Colon (tissue), 2 donors: ENCODE measurements at regions not wholly inside any gene's neighbourhood (a gene's known extent, or its start where the extent isn't known, plus 50 kb on each side); places are given as distances from the start of the nearest gene placed in this dataset.
A peak's percentile ranks its signal among the peaks of the same experiment; 100 is the strongest.
"Not testable (repeated sequence)": the region's sequence is repeated elsewhere in the genome, so short reads cannot be mapped to it uniquely, and the experiment has no call there.

Experiments
- FAIRE-seq: peaks from 2 replicates; lab custom pipeline; 2012; peaks lifted over from hg19 to GRCh38; lab: Jason Lieb, UNC
- donor health status: control.
- donor health status: control.

- no peak for FAIRE-seq
Measured at GRCh38 chr1:224061436-224061835, 52.5 kb upstream of the FBXO28 start.

GRCh38 chr1:224059897-224060427 is 53.9 kb upstream of the FBXO28 start:
- FAIRE-seq, result no peak

DNA sequence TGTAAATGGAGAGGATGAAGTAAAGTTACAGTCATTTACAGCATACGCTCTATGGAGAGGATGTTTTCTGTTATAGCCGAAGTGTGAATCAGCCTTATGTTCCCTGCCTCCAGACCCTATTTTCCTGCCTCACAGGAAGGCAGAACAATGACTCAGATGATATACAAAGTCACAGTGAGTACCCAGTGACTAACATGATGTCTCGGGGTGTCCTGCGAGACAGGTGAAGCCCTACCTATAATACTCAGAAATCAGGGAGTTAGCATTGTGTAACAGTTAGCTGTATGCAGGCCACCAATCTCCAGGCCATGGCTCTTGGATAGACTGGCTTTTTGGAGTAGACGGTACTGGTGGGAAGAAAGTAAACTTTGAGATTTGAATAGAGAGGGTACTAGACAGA is 55.6 kb upstream of the FBXO28 start:
- FAIRE-seq, result no peak

DNA sequence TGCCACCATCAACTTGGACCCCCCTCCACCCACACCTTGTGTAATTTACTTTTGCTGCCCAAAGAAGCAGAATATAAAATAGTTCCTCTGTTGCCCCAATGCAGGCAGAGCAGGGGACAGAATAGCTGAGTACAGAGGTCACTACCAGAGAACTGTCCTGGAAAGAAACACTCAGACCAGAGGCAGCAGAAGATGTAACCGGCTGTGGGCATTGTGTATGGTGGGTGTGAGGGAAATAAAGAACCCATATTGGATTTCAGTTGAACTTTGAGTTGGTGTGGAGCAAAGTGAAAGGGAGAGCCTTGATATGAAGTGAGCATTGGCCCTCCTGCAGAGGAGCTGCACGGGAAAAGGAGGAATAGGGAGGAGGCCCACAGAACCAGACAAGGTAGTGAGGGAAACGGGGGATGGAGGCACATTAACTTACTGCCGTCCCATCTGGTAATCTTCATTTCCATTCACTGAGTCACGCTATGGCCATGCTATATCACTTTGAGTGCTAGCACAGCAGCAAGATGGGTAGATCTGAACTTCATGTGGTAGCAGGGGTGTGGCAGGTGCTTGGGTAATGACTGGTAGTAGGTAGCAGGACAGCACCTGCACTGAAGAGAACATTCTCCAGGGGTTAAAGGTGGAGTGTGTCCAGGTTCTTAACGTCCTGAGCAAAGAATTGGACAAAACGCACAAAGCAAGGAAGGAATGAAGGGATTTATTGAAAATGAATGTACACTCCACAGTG is 56.3 kb upstream of the FBXO28 start:
- no peak for FAIRE-seq

GRCh38 chr1:224054611-224055010 is 59.3 kb upstream of the FBXO28 start:
- no peak for FAIRE-seq

GRCh38 chr1:224054012-224054411 is 59.9 kb upstream of the FBXO28 start:
- no peak for FAIRE-seq

- no peak for FAIRE-seq
Measured at GRCh38 chr1:224053456-224053855, 60.5 kb upstream of the FBXO28 start.

DNA sequence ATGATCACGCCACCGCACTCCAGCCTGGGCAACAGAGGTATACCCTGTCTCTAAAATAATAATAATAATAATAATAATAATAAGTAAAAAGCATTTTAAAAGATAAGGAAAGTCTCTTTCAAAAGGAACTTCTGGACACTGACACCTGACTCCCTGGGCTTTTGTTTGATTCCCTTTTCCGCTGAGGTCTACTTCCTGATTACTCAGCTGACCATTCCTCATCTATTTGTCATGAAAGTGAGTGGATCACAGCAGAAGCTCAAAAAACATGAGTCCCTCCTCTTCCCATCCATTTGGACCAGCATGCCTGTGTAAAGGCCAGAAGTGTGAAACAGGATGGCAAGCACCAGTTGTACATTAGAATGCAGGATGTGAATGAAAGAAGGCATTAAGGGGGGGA is 61.1 kb upstream of the FBXO28 start:
- no peak for FAIRE-seq

DNA sequence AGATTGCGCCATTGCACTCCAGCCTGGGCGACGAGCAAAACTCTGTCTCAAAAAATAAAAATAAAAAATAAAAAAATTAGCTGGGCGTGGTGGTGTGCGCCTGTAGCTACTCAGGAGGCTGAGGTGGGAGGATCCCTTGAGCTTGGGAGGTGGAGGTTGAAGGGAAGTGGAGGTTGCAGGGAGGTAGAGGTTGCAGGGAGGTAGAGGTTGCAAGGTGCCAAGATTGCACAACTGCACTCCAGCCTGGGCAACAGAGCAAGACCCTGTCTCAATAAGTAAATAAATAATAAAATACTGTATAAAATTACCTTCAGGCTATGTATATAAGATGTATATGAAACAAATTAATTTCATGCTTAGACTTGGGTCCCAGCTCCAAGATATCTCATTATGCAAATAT is 62.1 kb upstream of the FBXO28 start:
- FAIRE-seq, result not testable (repeated sequence)

GRCh38 chr1:224051086-224051406 is 62.9 kb upstream of the FBXO28 start:
- no peak for FAIRE-seq

GRCh38 chr1:224047538-224047937 is 66.4 kb upstream of the FBXO28 start:
- no peak for FAIRE-seq

DNA sequence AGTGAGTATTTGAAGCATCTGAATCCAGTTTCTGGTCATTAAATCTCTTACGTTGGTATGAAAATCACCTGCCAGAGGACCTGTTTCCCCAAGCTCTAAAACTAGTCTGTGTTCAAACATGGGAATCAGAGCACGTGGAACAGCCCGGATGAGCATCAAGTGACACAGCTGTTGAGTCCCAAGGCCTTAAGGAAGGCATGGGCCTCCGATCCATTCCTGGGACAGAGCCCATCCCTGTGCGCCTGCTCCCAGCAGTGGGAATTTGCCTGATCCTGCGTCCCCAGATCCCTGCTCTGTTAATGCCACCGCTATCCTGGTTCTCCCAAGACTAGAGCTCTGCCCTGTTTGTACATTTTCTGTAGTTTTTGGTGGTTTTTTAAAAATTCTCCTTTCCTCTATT is 68.4 kb upstream of the FBXO28 start:
- FAIRE-seq, result no peak

DNA sequence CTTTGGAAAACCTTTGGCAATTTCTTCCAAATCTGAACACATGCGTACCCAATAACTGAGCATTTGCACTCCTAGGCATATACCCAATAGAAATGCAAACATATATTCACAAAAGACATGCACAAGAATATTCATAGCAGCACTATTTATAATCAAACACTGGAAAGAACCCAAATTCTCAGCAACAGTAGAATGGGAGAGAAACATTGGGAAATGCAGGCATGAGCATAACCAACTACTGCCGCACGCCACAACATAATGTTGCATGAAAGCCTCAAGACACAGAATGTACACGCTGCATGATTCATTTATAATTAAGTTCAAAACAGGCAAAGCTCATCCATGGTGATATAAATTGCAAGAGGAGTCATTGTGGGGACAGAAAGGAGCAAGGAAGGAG is 69.5 kb upstream of the FBXO28 start:
- no peak for FAIRE-seq

DNA sequence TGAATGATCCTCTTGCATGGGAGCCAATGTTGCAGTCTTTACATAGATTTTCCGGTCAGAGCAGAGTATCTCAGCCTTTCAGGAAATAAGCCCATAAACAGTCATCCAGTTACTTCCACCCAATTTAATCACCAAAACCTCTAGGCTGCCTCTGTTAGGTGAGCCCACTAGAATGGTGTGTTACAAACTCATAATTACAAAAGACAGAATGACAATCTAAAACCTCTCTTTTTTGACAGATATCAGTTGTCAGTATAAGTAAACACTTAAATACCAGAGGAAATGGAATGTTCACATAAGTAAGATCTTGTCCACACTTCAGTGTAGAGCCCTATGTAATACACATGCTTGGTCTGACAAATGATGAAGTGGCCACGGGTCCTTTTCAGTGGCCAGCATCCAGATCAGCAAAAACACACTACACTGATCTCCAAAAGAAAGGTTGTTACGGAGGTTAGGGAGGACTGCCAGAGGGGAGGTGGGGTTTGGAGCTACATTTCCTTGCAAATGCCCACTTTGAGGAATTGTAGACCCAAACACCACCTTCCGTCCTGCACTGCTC is 71.3 kb upstream of the FBXO28 start:
- FAIRE-seq, result no peak

DNA sequence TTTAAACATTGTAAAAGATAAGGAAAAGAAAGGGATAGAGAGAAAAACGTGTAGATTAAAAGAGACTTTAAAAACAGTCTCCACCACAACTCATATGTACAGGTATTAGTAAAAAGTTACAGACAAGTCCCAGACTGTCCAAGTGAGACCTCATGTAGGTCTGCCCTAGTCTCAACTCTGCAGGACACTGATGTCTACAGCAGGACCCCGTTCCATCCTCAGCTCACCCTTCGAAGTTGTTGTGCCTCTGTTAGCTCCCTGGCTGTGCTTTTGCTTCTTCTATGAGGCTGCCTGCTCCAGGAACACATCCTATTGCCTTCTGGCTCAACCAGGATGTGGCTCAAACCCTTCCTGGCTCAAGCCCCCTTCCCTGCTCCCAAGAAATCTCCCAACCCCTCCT is 72.9 kb upstream of the FBXO28 start:
- no peak for FAIRE-seq

- peak; percentile 92 for FAIRE-seq
Measured at GRCh38 chr1:224040423-224040822, 73.5 kb upstream of the FBXO28 start.

- not testable (repeated sequence) for FAIRE-seq
Measured at GRCh38 chr1:224040006-224040405, 73.9 kb upstream of the FBXO28 start.

DNA sequence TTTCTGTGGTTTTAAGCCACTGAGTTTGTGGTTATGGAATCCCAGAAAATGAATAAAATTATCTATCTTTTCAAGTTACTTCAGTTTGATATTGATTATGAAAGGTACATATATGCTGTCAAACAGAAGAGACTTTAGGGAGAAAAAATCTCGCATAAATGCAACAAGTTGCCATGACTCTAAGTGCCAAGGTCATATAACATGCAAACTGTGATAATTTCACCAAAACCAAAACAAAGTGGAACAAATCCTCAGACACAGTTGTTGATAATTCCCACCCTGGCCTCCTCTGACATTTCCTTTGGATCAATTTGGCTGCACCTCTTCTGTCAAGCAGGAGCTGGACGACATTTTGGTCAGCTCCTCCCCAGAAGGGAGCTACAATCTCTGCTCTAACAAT is 75.1 kb upstream of the FBXO28 start:
- not testable (repeated sequence) for FAIRE-seq

- not testable (repeated sequence) for FAIRE-seq
Measured at GRCh38 chr1:224037362-224037761, 76.5 kb upstream of the FBXO28 start.

- FAIRE-seq, result not testable (repeated sequence)
Measured at GRCh38 chr1:224032608-224033276, 81.2 kb upstream of the FBXO28 start.

DNA sequence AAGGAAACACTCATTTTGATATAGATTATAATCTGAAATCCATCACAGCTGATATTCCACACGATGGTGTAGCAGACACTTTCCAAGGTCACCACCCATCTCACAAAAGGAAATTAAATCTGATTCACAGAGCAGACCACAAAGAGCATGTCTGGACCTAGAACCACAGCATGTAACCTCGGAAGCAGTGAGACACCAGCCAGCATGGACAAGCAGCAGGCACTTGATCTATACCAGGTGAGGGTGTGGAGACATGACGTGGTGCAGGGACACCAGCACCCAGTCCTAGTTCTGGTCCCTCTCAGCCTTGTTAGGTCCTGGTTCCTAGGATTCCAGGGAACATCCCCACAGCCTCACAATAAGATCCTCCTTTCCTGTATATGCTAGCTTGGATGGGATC is 81.9 kb upstream of the FBXO28 start:
- FAIRE-seq, result not testable (repeated sequence)

DNA sequence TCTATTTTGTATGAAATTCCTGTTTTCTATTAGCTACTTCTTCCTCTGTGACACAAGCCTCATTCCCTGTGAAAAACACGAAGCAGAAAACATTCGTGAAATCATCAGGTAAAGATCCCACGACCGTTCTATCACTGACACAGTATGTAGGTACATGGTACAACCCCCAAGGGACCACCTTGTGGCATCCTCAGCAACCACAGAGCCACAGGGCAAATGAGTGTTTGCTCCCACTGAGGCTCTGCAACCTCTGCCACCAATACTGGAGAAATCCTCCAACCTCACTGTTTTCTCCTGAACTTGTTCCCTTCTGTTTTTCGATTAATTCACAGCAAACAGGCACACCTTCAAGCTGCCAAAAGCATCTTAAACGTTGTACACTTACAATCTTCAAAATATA is 83.7 kb upstream of the FBXO28 start:
- FAIRE-seq, result not testable (repeated sequence)

- FAIRE-seq, result not testable (repeated sequence)
Measured at GRCh38 chr1:224029286-224030025, 84.5 kb upstream of the FBXO28 start.
